Thyroid gland (tissue), 4 donors: ENCODE measurements at regions not wholly inside any gene's neighbourhood (a gene's known extent, or its start where the extent isn't known, plus 50 kb on each side); places are given as distances from the start of the nearest gene placed in this dataset.

Source experiments
- CTCF ChIP-seq, 6 experiments: fragments of 200-600 bp in 3 of 6; fragments of 450-650 bp in 3 of 6; sonication (generic) in 3 of 6; IDR thresholded peaks; one replicate each; pipeline ENCODE4 v1.5.1; 2016 to 2019; ENCODE audit warnings: antibody characterized with exemption in 6 of 6, mild to moderate bottlenecking in 2 of 6, inconsistent platforms in 1 of 6, moderate library complexity in 1 of 6
- POLR2A ChIP-seq, 2 donors: fragments of 450-650 bp; IDR thresholded peaks; one replicate each; pipeline ENCODE4 v1.6.1; 2017; ENCODE audit warnings: antibody characterized with exemption in 2 of 2, mild to moderate bottlenecking in 2 of 2, moderate library complexity in 1 of 2

DNA sequence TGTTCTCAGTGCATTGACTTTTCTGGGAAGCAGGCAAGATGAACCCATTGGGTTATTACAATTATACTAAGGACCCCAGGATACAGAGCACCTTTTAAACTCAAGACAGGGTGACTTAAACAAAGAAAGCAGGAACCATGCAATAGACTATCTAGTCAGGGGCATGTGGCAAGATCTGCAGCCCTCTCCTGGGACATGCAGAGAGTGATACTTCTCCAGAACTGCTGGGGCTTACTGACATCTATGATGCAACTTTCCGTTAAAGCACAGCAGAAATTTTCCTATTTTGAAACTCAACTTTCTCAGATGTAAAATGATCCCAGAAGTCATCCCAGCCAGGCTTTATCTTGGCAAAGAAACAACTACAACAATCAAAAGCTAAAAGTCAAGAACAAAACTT is 162.2 kb upstream of the HNMT start:
- TF ChIP-seq CTCF (IDR thresholded peaks at IDR 0.05) = no peak
- no peak for TF ChIP-seq POLR2A (IDR thresholded peaks at IDR 0.05)
